ENCODE measurements at regions not wholly inside any gene's neighbourhood (a gene's known extent, or its start where the extent isn't known, plus 50 kb on each side); places are given as distances from the start of the nearest gene placed in this dataset.
"Not testable (repeated sequence)": the region's sequence is repeated elsewhere in the genome, so short reads cannot be mapped to it uniquely, and the experiment has no call there.

DNA sequence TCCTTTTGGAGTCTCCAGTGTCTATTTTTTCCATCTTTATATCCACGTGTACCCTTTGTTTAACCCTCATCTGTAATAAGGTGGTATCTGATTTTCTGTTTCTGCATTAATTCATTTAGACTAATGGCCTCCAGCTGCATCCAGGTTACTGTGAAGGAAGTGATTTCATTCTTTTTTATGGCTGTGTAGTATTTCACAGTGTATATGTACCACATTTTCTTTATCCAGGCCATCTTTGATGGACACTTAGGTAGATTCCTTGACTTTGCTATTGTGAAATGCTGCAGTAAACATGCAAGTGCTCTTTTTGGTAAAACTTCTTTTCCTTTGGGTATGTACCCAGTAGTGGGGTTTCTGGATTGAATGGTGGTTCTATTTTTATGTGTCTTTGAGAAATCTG, 128.0 kb upstream of the MTPN start:
- no peaks in the 10 kb centered on the region for H3K4me1 Mint-ChIP-seq (ENCODE audit: low read depth, unreplicated experiment)
- H3K27ac Mint-ChIP-seq (ENCODE audit: unreplicated experiment) = no peak overlapping the region
- BruUV-seq (replicated peaks) = no TSS peak
- no peak for DNase-seq
- CTCF ChIA-PET = no interaction called here
- intact Hi-C loops (cut with micrococcal nuclease; ENCODE audit: unreplicated experiment) = no loop called here
- H3K4me3 Mint-ChIP-seq (ENCODE audit: low read depth, unreplicated experiment) = no peak overlapping the region
- no peaks in the 10 kb centered on the region for H3K27me3 Mint-ChIP-seq (ENCODE audit: unreplicated experiment)
- peaks cover 10% of the 10 kb centered on the region for H3K9me3 Mint-ChIP-seq (ENCODE audit: low read depth, unreplicated experiment)
- TF ChIP-seq, protein P1, sequence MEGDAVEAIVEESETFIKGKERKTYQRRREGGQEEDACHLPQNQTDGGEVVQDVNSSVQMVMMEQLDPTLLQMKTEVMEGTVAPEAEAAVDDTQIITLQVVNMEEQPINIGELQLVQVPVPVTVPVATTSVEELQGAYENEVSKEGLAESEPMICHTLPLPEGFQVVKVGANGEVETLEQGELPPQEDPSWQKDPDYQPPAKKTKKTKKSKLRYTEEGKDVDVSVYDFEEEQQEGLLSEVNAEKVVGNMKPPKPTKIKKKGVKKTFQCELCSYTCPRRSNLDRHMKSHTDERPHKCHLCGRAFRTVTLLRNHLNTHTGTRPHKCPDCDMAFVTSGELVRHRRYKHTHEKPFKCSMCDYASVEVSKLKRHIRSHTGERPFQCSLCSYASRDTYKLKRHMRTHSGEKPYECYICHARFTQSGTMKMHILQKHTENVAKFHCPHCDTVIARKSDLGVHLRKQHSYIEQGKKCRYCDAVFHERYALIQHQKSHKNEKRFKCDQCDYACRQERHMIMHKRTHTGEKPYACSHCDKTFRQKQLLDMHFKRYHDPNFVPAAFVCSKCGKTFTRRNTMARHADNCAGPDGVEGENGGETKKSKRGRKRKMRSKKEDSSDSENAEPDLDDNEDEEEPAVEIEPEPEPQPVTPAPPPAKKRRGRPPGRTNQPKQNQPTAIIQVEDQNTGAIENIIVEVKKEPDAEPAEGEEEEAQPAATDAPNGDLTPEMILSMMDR (IDR thresholded peaks at IDR 0.05; ENCODE audit: unreplicated experiment) = no peak
- H3K36me3 Mint-ChIP-seq (ENCODE audit: insufficient read depth, unreplicated experiment) = no peaks in the 10 kb centered on the region

DNA sequence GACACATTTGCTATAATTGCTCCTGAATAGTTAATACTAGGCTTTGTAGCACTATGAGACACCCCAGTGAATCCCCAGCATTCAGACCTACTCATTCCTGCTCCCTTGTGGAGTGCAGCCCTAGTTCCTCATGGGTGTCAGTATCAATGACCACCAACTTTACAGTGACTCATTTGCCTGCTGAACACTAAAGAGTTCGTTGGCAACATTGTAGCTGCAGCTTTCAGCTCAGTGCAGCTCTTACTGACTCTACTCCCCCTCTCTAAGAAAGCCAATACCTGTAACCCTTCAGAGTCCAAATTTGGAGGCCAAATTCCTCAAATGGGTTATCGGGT, 127.1 kb upstream of the MTPN start:
- no peaks in the 10 kb centered on the region for H3K27me3 Mint-ChIP-seq (ENCODE audit: unreplicated experiment)
- no peaks in the 10 kb centered on the region for H3K36me3 Mint-ChIP-seq (ENCODE audit: insufficient read depth, unreplicated experiment)
- no peak overlapping the region for H3K27ac Mint-ChIP-seq (ENCODE audit: unreplicated experiment)
- DNase-seq = no peak
- peaks cover 13% of the 10 kb centered on the region for H3K9me3 Mint-ChIP-seq (ENCODE audit: low read depth, unreplicated experiment)
- TF ChIP-seq, protein P1 (IDR thresholded peaks at IDR 0.05; ENCODE audit: unreplicated experiment) = no peak
- intact Hi-C loops (cut with micrococcal nuclease; ENCODE audit: unreplicated experiment) = no loop called here
- no peak overlapping the region for H3K4me3 Mint-ChIP-seq (ENCODE audit: low read depth, unreplicated experiment)
- H3K4me1 Mint-ChIP-seq (ENCODE audit: low read depth, unreplicated experiment) = no peaks in the 10 kb centered on the region
- CTCF ChIA-PET = no interaction called here
- no TSS peak for BruUV-seq (replicated peaks)

DNA sequence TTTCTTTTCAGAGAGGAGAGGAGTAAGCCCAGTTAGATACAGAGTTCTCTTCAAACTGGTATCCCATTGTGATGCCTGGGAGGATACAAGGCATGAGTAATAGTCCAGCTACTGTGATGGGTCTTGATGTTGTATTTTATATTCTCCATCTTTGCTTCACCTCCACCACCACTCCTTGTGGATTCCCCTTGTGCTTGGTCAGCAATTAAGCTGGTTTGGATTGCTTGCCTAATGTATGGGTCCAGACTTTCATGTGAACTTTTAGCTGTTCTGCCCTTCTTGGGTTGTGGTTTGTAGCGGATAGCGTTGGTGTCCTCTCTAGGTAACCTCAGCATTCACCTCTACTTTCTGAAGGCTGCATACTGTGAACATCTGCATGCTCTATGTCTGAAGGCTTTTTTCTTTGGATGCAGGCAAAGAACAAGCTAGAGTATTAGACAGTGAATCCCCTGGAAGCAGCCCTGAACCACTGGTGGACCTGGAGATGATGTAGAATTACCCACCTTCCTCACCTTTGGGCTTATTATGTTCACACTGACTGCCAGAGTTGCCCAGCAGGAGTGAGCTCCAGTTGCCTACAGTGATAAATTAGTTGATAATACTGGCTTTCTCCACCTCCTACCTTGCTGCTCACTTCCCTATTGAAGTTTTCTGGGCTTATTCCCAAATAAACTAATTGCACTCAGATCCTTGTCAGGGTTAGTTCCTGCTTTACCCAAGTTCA, 126.5 kb upstream of the MTPN start:
- Mint-ChIP-seq H3K36me3 (ENCODE audit: insufficient read depth, unreplicated experiment) (no peaks in the 10 kb centered on the region), H3K27ac (ENCODE audit: unreplicated experiment) (no peak overlapping the region), H3K4me3 (ENCODE audit: low read depth, unreplicated experiment) (no peak overlapping the region), H3K27me3 (ENCODE audit: unreplicated experiment) (no peaks in the 10 kb centered on the region), H3K4me1 (ENCODE audit: low read depth, unreplicated experiment) (no peaks in the 10 kb centered on the region), H3K9me3 (ENCODE audit: low read depth, unreplicated experiment) (peaks cover 13% of the 10 kb centered on the region)
- DNase-seq = no peak
- no TSS peak for BruUV-seq (replicated peaks)
- CTCF ChIA-PET = interaction anchor here (0.5 kb wide), 1 partner anchor 10 kb away, joined by 3 read pairs; no protein-coding TSS in a partner anchor
- intact Hi-C loops (cut with micrococcal nuclease; ENCODE audit: unreplicated experiment) = no loop called here
- TF ChIP-seq, protein P1 (IDR thresholded peaks at IDR 0.05; ENCODE audit: unreplicated experiment) = no peak

DNA sequence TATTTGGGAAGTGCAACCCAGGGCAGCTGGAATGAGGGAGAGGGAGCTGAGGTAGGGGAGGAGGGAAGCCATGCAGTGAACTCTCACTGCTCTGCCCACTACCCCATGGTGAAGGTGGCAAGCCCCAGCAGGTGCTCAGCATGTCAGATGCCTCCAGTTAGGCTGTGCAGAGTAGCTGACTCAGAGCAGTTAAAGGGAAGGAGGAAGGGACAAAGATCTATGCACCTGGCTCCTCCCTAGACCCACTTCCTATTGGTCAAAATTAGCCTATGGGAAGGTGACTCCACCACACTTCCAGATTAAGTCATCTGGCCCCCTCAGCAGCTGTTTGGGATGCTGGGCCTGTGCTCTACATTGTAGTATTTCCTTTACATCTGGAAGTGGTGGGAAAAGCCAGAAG, 125.7 kb upstream of the MTPN start:
- no TSS peak for BruUV-seq (replicated peaks)
- Mint-ChIP-seq H3K9me3 (ENCODE audit: low read depth, unreplicated experiment) (peaks cover 7% of the 10 kb centered on the region), H3K27me3 (ENCODE audit: unreplicated experiment) (no peaks in the 10 kb centered on the region), H3K4me3 (ENCODE audit: low read depth, unreplicated experiment) (no peak overlapping the region), H3K36me3 (ENCODE audit: insufficient read depth, unreplicated experiment) (no peaks in the 10 kb centered on the region), H3K27ac (ENCODE audit: unreplicated experiment) (no peak overlapping the region), H3K4me1 (ENCODE audit: low read depth, unreplicated experiment) (no peaks in the 10 kb centered on the region)
- DNase-seq = no peak
- CTCF ChIA-PET = interaction anchor here (0.7 kb wide), 1 partner anchor 1389 kb away, joined by 3 read pairs; no protein-coding TSS in a partner anchor
- TF ChIP-seq, protein P1 (IDR thresholded peaks at IDR 0.05; ENCODE audit: unreplicated experiment) = no peak
- intact Hi-C loops (cut with micrococcal nuclease; ENCODE audit: unreplicated experiment) = no loop called here

DNA sequence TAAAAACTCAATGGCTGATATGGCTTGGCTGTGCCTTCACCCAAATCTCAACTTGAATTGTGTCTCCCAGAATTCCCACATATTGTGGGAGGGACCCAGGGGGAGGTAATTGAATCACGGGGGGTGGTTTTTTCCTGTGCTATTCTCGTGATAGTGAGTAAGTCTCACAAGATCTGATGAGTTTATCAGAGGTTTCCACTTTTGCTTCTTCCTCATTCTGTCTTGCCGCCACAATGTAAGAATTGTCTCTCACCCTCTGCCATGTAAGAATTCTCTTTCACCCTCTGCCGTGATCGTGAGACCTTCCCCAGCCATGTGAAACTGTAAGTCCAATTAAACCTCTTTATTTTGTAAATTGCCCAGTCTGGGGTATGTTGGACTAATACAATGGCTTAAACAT, 115.6 kb upstream of the MTPN start:
- BruUV-seq (replicated peaks); DNase-seq; H3K36me3 Mint-ChIP-seq (ENCODE audit: insufficient read depth, unreplicated experiment); intact Hi-C loops (cut with micrococcal nuclease; ENCODE audit: unreplicated experiment); H3K4me1 Mint-ChIP-seq (ENCODE audit: low read depth, unreplicated experiment); H3K9me3 Mint-ChIP-seq (ENCODE audit: low read depth, unreplicated experiment); H3K4me3 Mint-ChIP-seq (ENCODE audit: low read depth, unreplicated experiment); H3K27me3 Mint-ChIP-seq (ENCODE audit: unreplicated experiment); H3K27ac Mint-ChIP-seq (ENCODE audit: unreplicated experiment): not testable (repeated sequence)
- CTCF ChIA-PET = interaction anchor here (1.3 kb wide), 1 partner anchor 11 kb away, joined by 3 read pairs; no protein-coding TSS in a partner anchor
